ENCODE measurements at regions not wholly inside any gene's neighbourhood (a gene's known extent, or its start where the extent isn't known, plus 50 kb on each side); places are given as distances from the start of the nearest gene placed in this dataset.

GRCh38 chr4:141870152-141870551 lies 233.8 kb downstream of the IL15 start:
- TF ChIP-seq CTCF (IDR thresholded peaks at IDR 0.05; ENCODE audit: low read depth, low read length): no peak
- TF ChIP-seq POLR2A (IDR thresholded peaks at IDR 0.05; ENCODE audit: extremely low read depth, insufficient read length): no peak
- TF ChIP-seq MAX (IDR thresholded peaks at IDR 0.05; ENCODE audit: low read depth, low read length): no peak
- TF ChIP-seq MYC (IDR thresholded peaks at IDR 0.05; ENCODE audit: low read depth, low read length): no peak

Measured in NB4 (cell line).